Adrenal gland (tissue), 9 donors: ENCODE measurements at regions not wholly inside any gene's neighbourhood (a gene's known extent, or its start where the extent isn't known, plus 50 kb on each side); places are given as distances from the start of the nearest gene placed in this dataset.

Experiments
- DNase-seq, 7 donors: peaks; one replicate each; pipeline ENCODE4 v3.0.0-alpha.2; 2019 to 2020
- H3K27ac ChIP-seq, 5 donors: fragments of 200-600 bp; sonication (generic) in 4 of 5; 1 replicate in 3 of 5; 2 replicates in 2 of 5; pipeline versions ENCODE4 v1.5.1 to v1.8.0; 2016 to 2020; ENCODE audit warnings: mild to moderate bottlenecking in 1 of 5
- H3K27me3 ChIP-seq: fragments of 200-600 bp; 2 replicates; pipeline ENCODE4 v1.8.0; 2021
- H3K36me3 ChIP-seq, 2 donors: fragments of 200-600 bp; replicated peaks in 1 of 2; 1 replicate in 1 of 2; 2 replicates in 1 of 2; pipeline versions ENCODE4 v1.5.1 to v1.8.0; 2018 to 2022
- H3K4me1 ChIP-seq, 2 donors: fragments of 200-600 bp; replicated peaks in 1 of 2; 1 replicate in 1 of 2; 2 replicates in 1 of 2; pipeline versions ENCODE4 v1.5.1 to v1.8.0; 2018 to 2021
- H3K4me3 ChIP-seq, 4 donors: fragments of 200-600 bp; sonication (generic) in 3 of 4; one replicate each; pipeline ENCODE4 v1.5.1; 2016 to 2018
- H3K9me3 ChIP-seq, 3 donors: fragments of 200-600 bp; sonication (generic) in 1 of 3; replicated peaks in 1 of 3; 1 replicate in 2 of 3; 2 replicates in 1 of 3; pipeline versions ENCODE4 v1.5.1 to v1.8.0; 2016 to 2021
- POLR2A ChIP-seq, 2 donors: fragments of 450-650 bp; IDR thresholded peaks; one replicate each; pipeline ENCODE4 v1.6.1; 2017; ENCODE audit warnings: antibody characterized with exemption in 2 of 2, mild to moderate bottlenecking in 2 of 2, moderate library complexity in 1 of 2
- WGBS, 4 donors: extraction: QIAGEN DNeasy Blood & Tissue Kit in 2 of 4; methylation state at CpG; one replicate each; pipeline versions ENCODE4 v1.1.5 to v1.1.7; 2013 to 2017; 5-methylcytosine and 5-hydroxymethylcytosine counted together
- intact Hi-C, 2 donors: fragments of 100-400 bp; cut with DNase I; formaldehyde crosslinking; loops; one replicate each; pipeline versions ENCODE4 v1.14.1 to v1.15.0; 2022 to 2023
- TF ChIP-seq, protein P1 (sequence below), 6 experiments: fragments of 450-650 bp in 4 of 6; fragments of 200-600 bp in 2 of 6; sonication (generic) in 1 of 6; IDR thresholded peaks; 1 replicate in 5 of 6; 2 replicates in 1 of 6; pipeline versions ENCODE4 v1.5.1 to v1.8.0; 2016 to 2021; ENCODE audit warnings: antibody characterized with exemption in 6 of 6, mild to moderate bottlenecking in 2 of 6, moderate library complexity in 1 of 6
- donor health status: healthy with polysubstance abuse.
- donor health status: Bipolar disorder and iron deficiency.
- donor health status: DM: yes; HTN: yes; CAD: no.
- donor health status: DM: no; HTN: no; CAD: no.
- donor health status: DM: no; HTN: no; CAD: no.

GRCh38 chr5:51882647-51883046 is 499.4 kb downstream of the ISL1 start:
- intact Hi-C loops, result no loop called here
- 10 to 25% (median 20%) methylated on average over 1 of the region's 1 CpG for WGBS, 4 donors
- no peak overlapping the region for H3K27ac ChIP-seq
- H3K9me3 ChIP-seq, result no peaks in the 10 kb centered on the region
- H3K27me3 ChIP-seq, result no peaks in the 10 kb centered on the region
- no peak for DNase-seq
- no peaks in the 10 kb centered on the region for H3K4me1 ChIP-seq
- TF ChIP-seq, protein P1, sequence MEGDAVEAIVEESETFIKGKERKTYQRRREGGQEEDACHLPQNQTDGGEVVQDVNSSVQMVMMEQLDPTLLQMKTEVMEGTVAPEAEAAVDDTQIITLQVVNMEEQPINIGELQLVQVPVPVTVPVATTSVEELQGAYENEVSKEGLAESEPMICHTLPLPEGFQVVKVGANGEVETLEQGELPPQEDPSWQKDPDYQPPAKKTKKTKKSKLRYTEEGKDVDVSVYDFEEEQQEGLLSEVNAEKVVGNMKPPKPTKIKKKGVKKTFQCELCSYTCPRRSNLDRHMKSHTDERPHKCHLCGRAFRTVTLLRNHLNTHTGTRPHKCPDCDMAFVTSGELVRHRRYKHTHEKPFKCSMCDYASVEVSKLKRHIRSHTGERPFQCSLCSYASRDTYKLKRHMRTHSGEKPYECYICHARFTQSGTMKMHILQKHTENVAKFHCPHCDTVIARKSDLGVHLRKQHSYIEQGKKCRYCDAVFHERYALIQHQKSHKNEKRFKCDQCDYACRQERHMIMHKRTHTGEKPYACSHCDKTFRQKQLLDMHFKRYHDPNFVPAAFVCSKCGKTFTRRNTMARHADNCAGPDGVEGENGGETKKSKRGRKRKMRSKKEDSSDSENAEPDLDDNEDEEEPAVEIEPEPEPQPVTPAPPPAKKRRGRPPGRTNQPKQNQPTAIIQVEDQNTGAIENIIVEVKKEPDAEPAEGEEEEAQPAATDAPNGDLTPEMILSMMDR (IDR thresholded peaks at IDR 0.05), result no peak
- no peak for TF ChIP-seq POLR2A (IDR thresholded peaks at IDR 0.05)
- no peak overlapping the region for H3K4me3 ChIP-seq
- no peaks in the 10 kb centered on the region for H3K36me3 ChIP-seq

GRCh38 chr5:51889703-51890102 is 506.5 kb downstream of the ISL1 start:
- H3K27me3 ChIP-seq, result no peaks in the 10 kb centered on the region
- no peak overlapping the region for H3K27ac ChIP-seq
- no peak overlapping the region for H3K4me3 ChIP-seq
- no peak for DNase-seq
- H3K4me1 ChIP-seq, result no peaks in the 10 kb centered on the region
- 42 to 73% (median 58%) methylated on average over 2 of the region's 2 CpGs for WGBS, 4 donors
- no peaks in the 10 kb centered on the region for H3K36me3 ChIP-seq
- intact Hi-C loops, result no loop called here
- H3K9me3 ChIP-seq, result no peaks in the 10 kb centered on the region
- TF ChIP-seq, protein P1 (IDR thresholded peaks at IDR 0.05), result no peak
- TF ChIP-seq POLR2A (IDR thresholded peaks at IDR 0.05), result no peak

DNA sequence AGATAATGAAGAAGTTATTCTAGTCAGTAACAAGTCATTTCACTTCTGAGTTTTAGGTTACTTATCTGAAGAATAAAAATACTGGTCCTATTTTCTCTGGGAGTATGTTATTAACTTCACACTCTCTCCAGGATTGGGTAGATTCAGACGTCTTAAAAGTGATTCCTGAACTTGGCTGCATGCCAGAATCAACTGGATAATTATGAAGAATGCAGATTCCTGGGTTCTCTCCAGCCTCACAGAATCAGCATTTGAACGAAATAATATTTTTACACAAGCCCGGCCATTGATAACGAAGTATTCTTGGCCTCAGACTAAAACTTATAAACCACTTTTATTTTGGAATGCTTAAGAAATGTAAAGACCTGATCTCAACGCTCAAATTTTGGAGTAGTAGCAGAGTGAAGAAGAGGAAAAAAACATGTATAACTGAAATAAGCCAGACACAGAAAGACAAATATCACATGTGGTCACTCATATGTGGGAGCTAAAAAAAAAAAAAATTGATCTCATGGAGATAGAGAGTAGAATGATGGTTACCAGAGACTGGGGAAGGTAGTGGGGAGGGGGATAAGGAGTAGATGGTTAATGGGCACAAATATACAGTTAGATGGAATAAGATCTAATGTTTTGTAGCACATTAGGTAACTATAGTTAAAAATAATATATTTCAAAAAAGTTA is 507.3 kb downstream of the ISL1 start:
- 51 to 71% (median 55%) methylated on average over 5 of the region's 5 CpGs for WGBS, 4 donors
- no peaks in the 10 kb centered on the region for H3K27me3 ChIP-seq
- H3K27ac ChIP-seq, result no peak overlapping the region
- no peak for DNase-seq
- no peaks in the 10 kb centered on the region for H3K36me3 ChIP-seq
- H3K4me3 ChIP-seq, result no peak overlapping the region
- intact Hi-C loops, result no loop called here
- no peaks in the 10 kb centered on the region for H3K4me1 ChIP-seq
- TF ChIP-seq, protein P1 (IDR thresholded peaks at IDR 0.05), result no peak
- TF ChIP-seq POLR2A (IDR thresholded peaks at IDR 0.05), result no peak
- no peaks in the 10 kb centered on the region for H3K9me3 ChIP-seq

DNA sequence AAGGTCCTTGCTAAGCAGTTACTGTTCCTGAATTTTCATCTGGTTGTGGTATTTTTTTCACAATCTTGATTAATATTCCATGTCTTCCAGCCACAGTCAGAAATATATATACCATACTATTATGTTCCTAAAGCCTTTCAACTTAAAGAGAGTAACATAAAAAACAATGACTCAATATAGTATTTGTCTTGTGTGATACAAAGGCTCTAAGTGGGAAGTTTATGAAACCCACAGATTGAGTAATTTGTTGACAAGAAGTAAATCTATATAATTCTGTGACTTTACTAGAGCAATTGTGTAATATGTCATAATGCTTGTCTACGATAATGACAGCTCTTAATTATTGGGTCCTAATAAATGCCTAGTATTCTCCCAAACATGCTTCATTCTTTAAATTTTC is 509.4 kb downstream of the ISL1 start:
- TF ChIP-seq POLR2A (IDR thresholded peaks at IDR 0.05), result no peak
- TF ChIP-seq, protein P1 (IDR thresholded peaks at IDR 0.05), result no peak
- Histone ChIP-seq H3K27me3 (no peaks in the 10 kb centered on the region), H3K36me3 (no peaks in the 10 kb centered on the region), H3K4me1 (no peaks in the 10 kb centered on the region), H3K9me3 (no peaks in the 10 kb centered on the region), H3K4me3 (no peak overlapping the region), H3K27ac (no peak overlapping the region)
- 80 to 90% (median 86%) methylated on average over 1 of the region's 1 CpG for WGBS, 4 donors
- DNase-seq, result no peak
- intact Hi-C loops, result no loop called here
